Heart left ventricle (tissue), 13 donors: ENCODE measurements at regions not wholly inside any gene's neighbourhood (a gene's known extent, or its start where the extent isn't known, plus 50 kb on each side); places are given as distances from the start of the nearest gene placed in this dataset.

ENCODE experiments used
- POLR2A ChIP-seq, 2 donors: fragments of 450-650 bp; IDR thresholded peaks; one replicate each; pipeline ENCODE4 v1.6.1; 2017; ENCODE audit warnings: antibody characterized with exemption in 2 of 2, mild to moderate bottlenecking in 2 of 2, moderate library complexity in 2 of 2
- TF ChIP-seq, protein P1 (sequence below), 12 donors: fragments of 200-600 bp; sonication (generic) in 4 of 12; IDR thresholded peaks; one replicate each; pipeline versions ENCODE4 v1.5.0 to v1.8.0; 2018 to 2022; ENCODE audit warnings: antibody characterized with exemption in 12 of 12, mild to moderate bottlenecking in 5 of 12
- donor health status: ischemic (EF 13 %, LVEDD 7.1; RV severe dilation, severe dysfunction).
- donor health status: DM: no; HTN: yes; CAD: no.
- donor health status: DM: no; HTN: no; CAD: no.
- donor health status: ischemic (EF 25% LVEDD 6.9; RV normal size, moderate dysfunction).
- donor health status: ischemic (EF 25% LVEDD 5.7; RV mildly dilated, moderate dysfunction).
- donor health status: ischemic (EF 35%, LVEDD 5.7; RV mildly dilated, moderate dysfunction).
- donor health status: nonischemic (EF 11% LVEDD 7.7; RV severe dilation, severe dysfunction).
- donor health status: DM: yes; HTN: yes; CAD: no.
- donor health status: PGD.
- donor health status: ischemic (EF 29% LVEDD 5.4; RV normal size, mild dysfunction).
- donor health status: nonischemic (EF 23%, LVEDD 6.1; RV moderate dilation, normal function).

GRCh38 chrX:68998716-68999115 lies 166.5 kb downstream of the PJA1 start:
- TF ChIP-seq, protein P1, sequence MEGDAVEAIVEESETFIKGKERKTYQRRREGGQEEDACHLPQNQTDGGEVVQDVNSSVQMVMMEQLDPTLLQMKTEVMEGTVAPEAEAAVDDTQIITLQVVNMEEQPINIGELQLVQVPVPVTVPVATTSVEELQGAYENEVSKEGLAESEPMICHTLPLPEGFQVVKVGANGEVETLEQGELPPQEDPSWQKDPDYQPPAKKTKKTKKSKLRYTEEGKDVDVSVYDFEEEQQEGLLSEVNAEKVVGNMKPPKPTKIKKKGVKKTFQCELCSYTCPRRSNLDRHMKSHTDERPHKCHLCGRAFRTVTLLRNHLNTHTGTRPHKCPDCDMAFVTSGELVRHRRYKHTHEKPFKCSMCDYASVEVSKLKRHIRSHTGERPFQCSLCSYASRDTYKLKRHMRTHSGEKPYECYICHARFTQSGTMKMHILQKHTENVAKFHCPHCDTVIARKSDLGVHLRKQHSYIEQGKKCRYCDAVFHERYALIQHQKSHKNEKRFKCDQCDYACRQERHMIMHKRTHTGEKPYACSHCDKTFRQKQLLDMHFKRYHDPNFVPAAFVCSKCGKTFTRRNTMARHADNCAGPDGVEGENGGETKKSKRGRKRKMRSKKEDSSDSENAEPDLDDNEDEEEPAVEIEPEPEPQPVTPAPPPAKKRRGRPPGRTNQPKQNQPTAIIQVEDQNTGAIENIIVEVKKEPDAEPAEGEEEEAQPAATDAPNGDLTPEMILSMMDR (IDR thresholded peaks at IDR 0.05) = no peak
- TF ChIP-seq POLR2A (IDR thresholded peaks at IDR 0.05) = no peak
